Mesothelial cell of epicardium (in vitro differentiated cells): ENCODE measurements at regions not wholly inside any gene's neighbourhood (a gene's known extent, or its start where the extent isn't known, plus 50 kb on each side); places are given as distances from the start of the nearest gene placed in this dataset.

Experiments used
- DNase-seq, 2 experiments: peaks; one replicate each; pipeline ENCODE4 v3.0.0; 2021; ENCODE audit warnings: low spot score in 2 of 2; ENCODE audit not compliant: unreplicated experiment in 2 of 2
- H3K27ac Mint-ChIP-seq: 2 replicates; pipeline ENCODE4 v1.8.0; 2021; ENCODE audit warnings: mixed read lengths
- H3K27me3 Mint-ChIP-seq: 2 replicates; pipeline ENCODE4 v1.8.0; 2021; ENCODE audit warnings: low read depth, mixed read lengths
- H3K36me3 Mint-ChIP-seq: 2 replicates; pipeline ENCODE4 v1.8.0; 2021; ENCODE audit warnings: mixed read lengths
- H3K4me1 Mint-ChIP-seq: 2 replicates; pipeline ENCODE4 v1.8.0; 2021; ENCODE audit warnings: mixed read lengths
- H3K4me3 Mint-ChIP-seq: 2 replicates; pipeline ENCODE4 v1.8.0; 2021; ENCODE audit warnings: mild to moderate bottlenecking, moderate library complexity, mixed read lengths
- H3K9me3 Mint-ChIP-seq: 2 replicates; pipeline ENCODE4 v1.8.0; 2021; ENCODE audit warnings: mixed read lengths
- TF ChIP-seq, protein P1 (sequence below): fragments of 200-600 bp; sonication (generic); IDR thresholded peaks from one replicate; pipeline ENCODE4 v1.5.0; 2021; ENCODE audit warnings: antibody characterized with exemption; ENCODE audit not compliant: unreplicated experiment

DNA sequence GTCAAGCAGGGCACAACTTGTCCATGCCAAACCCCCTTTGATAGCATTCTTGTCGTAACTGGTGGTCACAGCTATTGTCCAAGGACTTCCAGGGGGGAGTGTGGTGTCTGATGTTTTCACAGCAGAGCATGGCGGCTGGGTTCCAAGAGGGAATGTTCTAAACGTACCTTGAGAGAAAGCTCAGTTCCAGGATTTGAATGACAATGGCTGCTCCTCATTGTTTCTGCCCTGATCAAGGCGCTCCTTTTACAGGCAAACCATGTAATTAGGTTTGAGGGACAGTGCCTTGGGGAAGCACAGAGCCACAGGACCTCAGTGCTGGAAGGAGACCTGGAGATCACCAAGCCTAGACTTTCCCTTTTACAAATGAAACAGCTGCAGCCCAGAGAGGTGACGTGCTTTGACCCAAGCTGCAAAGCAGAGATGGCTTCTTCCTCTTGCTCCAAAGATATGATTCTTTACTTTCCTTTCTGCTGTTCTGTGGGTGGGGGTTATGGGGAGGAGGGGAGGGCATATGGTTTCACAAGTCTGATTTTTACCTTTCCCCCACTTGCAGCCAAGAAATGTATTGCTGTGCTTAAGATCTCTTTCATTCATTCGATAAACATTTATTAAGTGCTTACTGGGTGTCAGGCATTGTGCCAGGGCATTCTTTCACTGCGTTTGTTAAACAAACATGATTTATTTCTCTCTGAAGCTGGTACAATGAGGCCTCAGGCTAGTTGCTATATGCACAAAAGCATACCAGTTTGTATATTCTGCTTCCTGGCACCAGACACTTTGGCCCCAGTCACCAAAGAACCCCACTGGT lies 172.8 kb downstream of the KTN1 start:
- no peaks in the 10 kb centered on the region for H3K9me3 Mint-ChIP-seq
- TF ChIP-seq, protein P1, sequence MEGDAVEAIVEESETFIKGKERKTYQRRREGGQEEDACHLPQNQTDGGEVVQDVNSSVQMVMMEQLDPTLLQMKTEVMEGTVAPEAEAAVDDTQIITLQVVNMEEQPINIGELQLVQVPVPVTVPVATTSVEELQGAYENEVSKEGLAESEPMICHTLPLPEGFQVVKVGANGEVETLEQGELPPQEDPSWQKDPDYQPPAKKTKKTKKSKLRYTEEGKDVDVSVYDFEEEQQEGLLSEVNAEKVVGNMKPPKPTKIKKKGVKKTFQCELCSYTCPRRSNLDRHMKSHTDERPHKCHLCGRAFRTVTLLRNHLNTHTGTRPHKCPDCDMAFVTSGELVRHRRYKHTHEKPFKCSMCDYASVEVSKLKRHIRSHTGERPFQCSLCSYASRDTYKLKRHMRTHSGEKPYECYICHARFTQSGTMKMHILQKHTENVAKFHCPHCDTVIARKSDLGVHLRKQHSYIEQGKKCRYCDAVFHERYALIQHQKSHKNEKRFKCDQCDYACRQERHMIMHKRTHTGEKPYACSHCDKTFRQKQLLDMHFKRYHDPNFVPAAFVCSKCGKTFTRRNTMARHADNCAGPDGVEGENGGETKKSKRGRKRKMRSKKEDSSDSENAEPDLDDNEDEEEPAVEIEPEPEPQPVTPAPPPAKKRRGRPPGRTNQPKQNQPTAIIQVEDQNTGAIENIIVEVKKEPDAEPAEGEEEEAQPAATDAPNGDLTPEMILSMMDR = no peak
- no peak overlapping the region for H3K4me3 Mint-ChIP-seq
- peak overlapping the region; percentile 68 for H3K27ac Mint-ChIP-seq
- H3K36me3 Mint-ChIP-seq = no peaks in the 10 kb centered on the region
- H3K27me3 Mint-ChIP-seq = no peaks in the 10 kb centered on the region
- peak in 1 of 2 experiments; percentile 44 for DNase-seq
- peaks cover 23% of the 10 kb centered on the region for H3K4me1 Mint-ChIP-seq

DNA sequence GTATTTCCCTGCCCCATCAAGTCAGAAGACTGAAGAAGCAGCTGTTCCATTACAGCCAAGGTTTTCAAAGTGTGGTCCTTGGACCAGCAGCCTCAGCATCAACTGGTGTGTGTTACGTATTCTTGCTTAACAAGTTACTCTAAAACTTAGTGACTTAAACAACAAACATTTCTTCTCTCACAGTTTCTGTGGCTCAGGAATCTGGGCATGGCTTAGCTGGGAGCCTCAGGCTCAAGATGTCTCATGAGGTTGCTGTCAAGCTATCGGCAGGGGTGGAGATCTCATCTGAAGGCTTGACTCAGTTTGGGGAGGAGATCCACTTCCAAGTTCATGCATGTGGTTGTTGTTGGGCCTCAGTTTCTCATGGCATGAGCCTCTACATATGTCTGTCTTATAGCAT lies 174.5 kb downstream of the KTN1 start:
- Mint-ChIP-seq H3K4me3 (no peak overlapping the region), H3K27me3 (no peaks in the 10 kb centered on the region), H3K27ac (no peak overlapping the region), H3K36me3 (no peaks in the 10 kb centered on the region), H3K9me3 (no peaks in the 10 kb centered on the region), H3K4me1 (peaks cover 39% of the 10 kb centered on the region)
- TF ChIP-seq, protein P1 = no peak
- DNase-seq = no peak

- no peak for DNase-seq
- TF ChIP-seq, protein P1 = no peak
- no peak overlapping the region for H3K4me3 Mint-ChIP-seq
- no peaks in the 10 kb centered on the region for H3K27me3 Mint-ChIP-seq
- H3K27ac Mint-ChIP-seq = no peak overlapping the region
- no peaks in the 10 kb centered on the region for H3K36me3 Mint-ChIP-seq
- no peaks in the 10 kb centered on the region for H3K9me3 Mint-ChIP-seq
- H3K4me1 Mint-ChIP-seq = peaks cover 41% of the 10 kb centered on the region
Measured at GRCh38 chr14:55754871-55755270, 174.9 kb downstream of the KTN1 start.

DNA sequence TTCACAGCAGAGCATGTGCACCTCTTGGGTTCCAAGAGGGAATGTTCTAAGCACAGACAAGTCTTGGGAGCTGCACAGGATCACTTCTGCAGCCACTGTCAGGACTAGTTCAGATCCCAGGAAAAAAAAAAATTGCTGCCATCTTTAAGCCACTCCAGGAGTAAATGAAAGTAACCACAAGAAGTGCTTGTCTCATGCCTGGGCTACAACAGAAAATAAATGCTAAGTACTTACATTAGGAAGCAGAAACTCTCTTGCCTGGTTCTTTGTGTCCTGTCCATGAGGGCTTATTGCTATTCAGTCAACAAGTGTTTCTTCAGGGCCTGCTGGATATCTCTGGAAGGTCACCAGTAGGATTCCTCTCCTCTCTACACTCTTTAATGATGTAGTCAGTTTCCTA lies 176.1 kb downstream of the KTN1 start:
- no peak overlapping the region for H3K27ac Mint-ChIP-seq

GRCh38 chr14:55756557-55756956 lies 176.6 kb downstream of the KTN1 start:
- Mint-ChIP-seq H3K27ac (no peak overlapping the region), H3K4me1 (peaks cover 37% of the 10 kb centered on the region)
- DNase-seq = no peak

More for the DNA sequence above, 176.1 kb downstream of the KTN1 start:
- TF ChIP-seq, protein P1 = no peak
- no peak for DNase-seq
- Mint-ChIP-seq H3K4me1 (peaks cover 38% of the 10 kb centered on the region), H3K9me3 (no peaks in the 10 kb centered on the region), H3K36me3 (no peaks in the 10 kb centered on the region), H3K27me3 (no peaks in the 10 kb centered on the region), H3K4me3 (no peak overlapping the region)

More at GRCh38 chr14:55756557-55756956, 176.6 kb downstream of the KTN1 start:
- H3K27me3 Mint-ChIP-seq = no peaks in the 10 kb centered on the region
- TF ChIP-seq, protein P1 = no peak
- H3K9me3 Mint-ChIP-seq = no peaks in the 10 kb centered on the region
- no peak overlapping the region for H3K4me3 Mint-ChIP-seq
- no peaks in the 10 kb centered on the region for H3K36me3 Mint-ChIP-seq
